ENCODE measurements at regions not wholly inside any gene's neighbourhood (a gene's known extent, or its start where the extent isn't known, plus 50 kb on each side); places are given as distances from the start of the nearest gene placed in this dataset.

DNA sequence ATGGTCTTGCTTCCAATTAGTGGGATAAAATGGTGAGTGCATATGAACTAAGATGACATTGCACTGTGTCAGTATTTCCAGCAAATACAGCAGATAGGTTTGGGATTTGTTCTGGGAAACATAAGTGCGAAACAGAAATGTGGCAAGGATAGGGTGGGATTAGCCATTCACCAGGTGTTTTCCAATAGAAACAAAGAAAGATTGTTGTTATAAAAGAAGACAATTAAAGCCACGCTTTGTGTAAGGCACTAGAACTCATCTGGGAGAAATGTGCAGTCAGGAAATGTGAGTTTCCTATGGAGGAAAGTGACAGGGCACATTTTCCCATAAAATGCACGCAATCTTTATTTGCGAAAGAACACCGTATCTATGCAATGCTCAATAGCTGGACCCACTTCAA is 1547.8 kb downstream of the EFNB2 start:
- TF ChIP-seq, protein P1, sequence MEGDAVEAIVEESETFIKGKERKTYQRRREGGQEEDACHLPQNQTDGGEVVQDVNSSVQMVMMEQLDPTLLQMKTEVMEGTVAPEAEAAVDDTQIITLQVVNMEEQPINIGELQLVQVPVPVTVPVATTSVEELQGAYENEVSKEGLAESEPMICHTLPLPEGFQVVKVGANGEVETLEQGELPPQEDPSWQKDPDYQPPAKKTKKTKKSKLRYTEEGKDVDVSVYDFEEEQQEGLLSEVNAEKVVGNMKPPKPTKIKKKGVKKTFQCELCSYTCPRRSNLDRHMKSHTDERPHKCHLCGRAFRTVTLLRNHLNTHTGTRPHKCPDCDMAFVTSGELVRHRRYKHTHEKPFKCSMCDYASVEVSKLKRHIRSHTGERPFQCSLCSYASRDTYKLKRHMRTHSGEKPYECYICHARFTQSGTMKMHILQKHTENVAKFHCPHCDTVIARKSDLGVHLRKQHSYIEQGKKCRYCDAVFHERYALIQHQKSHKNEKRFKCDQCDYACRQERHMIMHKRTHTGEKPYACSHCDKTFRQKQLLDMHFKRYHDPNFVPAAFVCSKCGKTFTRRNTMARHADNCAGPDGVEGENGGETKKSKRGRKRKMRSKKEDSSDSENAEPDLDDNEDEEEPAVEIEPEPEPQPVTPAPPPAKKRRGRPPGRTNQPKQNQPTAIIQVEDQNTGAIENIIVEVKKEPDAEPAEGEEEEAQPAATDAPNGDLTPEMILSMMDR (IDR thresholded peaks at IDR 0.05) = no peak
- TF ChIP-seq EP300 (IDR thresholded peaks at IDR 0.05) = no peak
- no peak for TF ChIP-seq POLR2AphosphoS5 (IDR thresholded peaks at IDR 0.05)
